ENCODE measurements at regions not wholly inside any gene's neighbourhood (a gene's known extent, or its start where the extent isn't known, plus 50 kb on each side); places are given as distances from the start of the nearest gene placed in this dataset.

DNA sequence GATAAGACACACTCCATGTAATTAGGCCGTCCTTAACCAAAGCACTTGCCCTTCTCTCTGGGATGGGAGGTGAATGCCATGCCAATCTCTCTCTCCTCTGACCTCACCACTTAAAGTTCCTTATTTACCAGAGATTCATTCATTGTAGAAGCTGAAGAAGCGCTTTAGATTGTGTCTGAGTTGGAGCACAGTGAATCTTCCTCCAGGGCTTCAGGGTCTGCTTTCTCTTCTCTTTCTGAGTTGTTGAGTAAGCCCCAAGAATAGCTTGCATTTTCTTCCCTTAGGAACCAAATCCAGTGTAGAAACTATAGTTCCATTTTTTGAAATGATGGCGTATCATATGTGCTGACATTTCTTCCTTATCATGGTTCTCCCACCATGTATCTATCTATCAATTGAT, 104.5 kb upstream of the MAML3 start:
- POLR2A ChIA-PET (ENCODE audit: partially characterized antibody): no interaction called here
- H3K4me3 Mint-ChIP-seq: no peak overlapping the region
- no peak for DNase-seq
- CTCF ChIA-PET (ENCODE audit: partially characterized antibody): interaction anchor here (1.0 to 1.5 kb wide), 2 partner anchors 9 to 23 kb away, joined by 3 read pairs; no protein-coding TSS in a partner anchor
- no peaks in the 10 kb centered on the region for H3K9me3 ChIP-seq (ENCODE audit: control insufficient read depth in 1 of 2, low read length in 2 of 2)
- intact Hi-C loops (cut with micrococcal nuclease): no loop called here
- no peak overlapping the region for H3K4me3 ChIP-seq (ENCODE audit: low read length in 2 of 2)
- H3K9me3 Mint-ChIP-seq: no peaks in the 10 kb centered on the region
- H3K4me1 Mint-ChIP-seq: peaks cover 0 to 4% (median under 1%) of the 10 kb centered on the region in 4 donors
- H3K27me3 ChIP-seq (ENCODE audit: insufficient read depth, low read length): peaks cover 5% of the 10 kb centered on the region
- no peak overlapping the region for H3K27ac Mint-ChIP-seq
- H3K4me1 ChIP-seq (ENCODE audit: insufficient read depth, low read length): no peaks in the 10 kb centered on the region
- peaks cover 7 to 18% of the 10 kb centered on the region in 2 donors for H3K27me3 Mint-ChIP-seq
- H3K27ac ChIP-seq (ENCODE audit: low read depth, low read length): no peak overlapping the region
- no peaks in the 10 kb centered on the region for H3K36me3 ChIP-seq (ENCODE audit: insufficient read depth, low read length)
- H3K36me3 Mint-ChIP-seq: no peaks in the 10 kb centered on the region

DNA sequence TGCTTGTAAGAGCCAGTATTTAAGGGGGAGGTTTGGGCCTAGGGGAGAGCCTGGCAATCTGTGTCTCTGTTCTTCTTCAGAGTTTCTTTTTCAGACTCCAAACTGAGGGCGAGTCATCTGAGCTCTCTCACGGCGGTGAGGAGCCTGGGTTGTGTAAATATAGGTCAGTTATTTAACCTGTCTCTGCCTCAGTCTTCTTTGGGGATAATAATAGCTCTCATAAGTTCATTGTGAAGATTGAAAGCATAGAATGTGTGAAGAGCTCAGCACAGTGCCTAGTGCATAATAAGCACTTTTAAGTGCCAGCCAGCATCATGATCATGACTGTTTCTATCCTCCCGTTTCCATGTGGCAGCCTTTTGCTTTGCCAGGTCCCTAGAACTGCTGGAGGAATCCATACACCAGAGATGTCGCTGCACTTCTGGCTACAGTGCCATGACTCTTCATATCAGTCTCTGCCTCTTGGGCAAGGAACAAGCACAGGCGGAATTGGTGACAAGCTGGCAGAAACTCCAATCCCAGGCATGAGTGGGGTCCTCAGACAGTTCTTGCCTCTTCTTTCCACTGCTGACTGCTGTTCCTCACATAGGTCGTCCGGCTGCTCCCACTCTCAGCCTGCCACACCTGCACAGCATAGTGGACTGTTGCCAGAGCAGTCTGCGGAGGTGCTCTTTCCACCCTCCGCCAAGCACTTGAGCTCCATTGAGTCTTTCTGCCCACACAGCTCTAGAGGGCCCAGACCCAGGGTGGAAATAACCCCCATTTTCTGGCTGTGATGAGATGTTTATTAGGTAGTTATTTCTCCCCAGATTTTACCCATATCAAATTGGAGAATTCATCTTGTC, 103.7 kb upstream of the MAML3 start:
- H3K27me3 Mint-ChIP-seq: peaks cover 7 to 19% of the 10 kb centered on the region in 2 donors
- intact Hi-C loops (cut with micrococcal nuclease): no loop called here
- Histone ChIP-seq H3K4me1 (ENCODE audit: insufficient read depth, low read length) (no peaks in the 10 kb centered on the region), H3K27ac (ENCODE audit: low read depth, low read length) (no peak overlapping the region), H3K9me3 (ENCODE audit: control insufficient read depth in 1 of 2, low read length in 2 of 2) (no peaks in the 10 kb centered on the region), H3K36me3 (ENCODE audit: insufficient read depth, low read length) (no peaks in the 10 kb centered on the region), H3K27me3 (ENCODE audit: insufficient read depth, low read length) (peaks cover 5% of the 10 kb centered on the region), H3K4me3 (ENCODE audit: low read length in 2 of 2) (no peak overlapping the region)
- H3K27ac Mint-ChIP-seq: no peak overlapping the region
- H3K9me3 Mint-ChIP-seq: no peaks in the 10 kb centered on the region
- POLR2A ChIA-PET (ENCODE audit: partially characterized antibody): no interaction called here
- DNase-seq: no peak
- CTCF ChIA-PET (ENCODE audit: partially characterized antibody): interaction anchor here (1.0 to 8.1 kb wide), 5 partner anchors 10 to 245 kb away, joined by 3 to 135 read pairs (median 3); partner anchors contain the start of gene MAML3
- H3K4me1 Mint-ChIP-seq: peaks cover 0 to 6% (median under 1%) of the 10 kb centered on the region in 4 donors
- H3K36me3 Mint-ChIP-seq: no peaks in the 10 kb centered on the region
- H3K4me3 Mint-ChIP-seq: no peak overlapping the region

DNA sequence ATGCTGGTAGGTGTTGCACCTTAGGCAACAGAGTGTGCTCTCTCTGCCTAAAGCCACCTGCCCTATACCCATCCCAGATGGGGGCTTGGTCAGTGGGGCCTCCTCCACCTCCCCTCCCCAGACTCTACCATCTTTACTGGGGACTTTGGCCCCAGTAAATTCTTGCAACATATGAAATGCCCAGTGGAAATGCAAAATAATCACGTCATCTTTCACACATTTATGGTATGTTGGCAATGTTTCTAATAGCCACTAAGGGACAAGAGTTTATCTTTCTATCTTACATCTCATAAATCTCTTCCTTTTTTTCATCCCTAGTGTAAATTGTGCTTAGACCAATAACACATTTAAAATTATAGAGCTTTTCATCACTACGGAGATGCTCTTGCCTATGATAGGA, 103.0 kb upstream of the MAML3 start:
- Mint-ChIP-seq H3K27me3 (peaks cover 6 to 17% of the 10 kb centered on the region in 2 donors), H3K27ac (no peak overlapping the region), H3K9me3 (no peaks in the 10 kb centered on the region), H3K4me1 (peaks cover 0 to 6% (median 2%) of the 10 kb centered on the region in 4 donors), H3K4me3 (no peak overlapping the region), H3K36me3 (no peaks in the 10 kb centered on the region)
- CTCF ChIA-PET (ENCODE audit: partially characterized antibody): interaction anchor here (1.4 to 8.1 kb wide), 4 partner anchors 11 to 244 kb away, joined by 3 to 135 read pairs (median 4); partner anchors contain the start of gene MAML3
- Histone ChIP-seq H3K4me3 (ENCODE audit: low read length in 2 of 2) (no peak overlapping the region), H3K4me1 (ENCODE audit: insufficient read depth, low read length) (no peaks in the 10 kb centered on the region), H3K27me3 (ENCODE audit: insufficient read depth, low read length) (peaks cover 5% of the 10 kb centered on the region), H3K27ac (ENCODE audit: low read depth, low read length) (no peak overlapping the region), H3K36me3 (ENCODE audit: insufficient read depth, low read length) (no peaks in the 10 kb centered on the region), H3K9me3 (ENCODE audit: control insufficient read depth in 1 of 2, low read length in 2 of 2) (no peaks in the 10 kb centered on the region)
- POLR2A ChIA-PET (ENCODE audit: partially characterized antibody): no interaction called here
- intact Hi-C loops (cut with micrococcal nuclease): no loop called here
- DNase-seq: no peak

DNA sequence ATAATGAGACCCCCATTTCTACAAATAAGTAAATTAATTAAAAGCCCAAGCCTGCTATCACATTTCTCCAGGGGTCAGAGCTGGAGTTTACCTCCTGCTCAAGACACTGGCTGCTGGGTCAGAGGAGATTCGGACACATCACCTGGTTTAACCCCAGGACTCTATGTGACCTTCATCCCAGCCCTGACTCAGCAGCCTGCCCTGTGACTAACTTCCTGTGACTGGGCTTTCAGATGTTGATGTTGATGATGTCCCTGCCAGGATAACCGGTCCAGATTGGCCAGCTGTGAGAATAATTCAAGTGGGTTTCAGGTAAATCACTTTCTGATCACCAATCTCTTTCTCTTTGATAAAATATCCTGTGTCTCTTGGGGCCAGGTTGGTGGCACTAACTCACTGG, 102.4 kb upstream of the MAML3 start:
- Mint-ChIP-seq H3K4me1 (peaks cover 0 to 6% (median 2%) of the 10 kb centered on the region in 4 donors), H3K9me3 (no peaks in the 10 kb centered on the region), H3K4me3 (no peak overlapping the region), H3K27me3 (peaks cover 3 to 14% of the 10 kb centered on the region in 2 donors), H3K27ac (no peak overlapping the region), H3K36me3 (no peaks in the 10 kb centered on the region)
- ChIA-PET CTCF (ENCODE audit: partially characterized antibody) (interaction anchor here (1.7 to 8.1 kb wide), 3 partner anchors 104 to 243 kb away, joined by 5 to 135 read pairs (median 34); no protein-coding TSS in a partner anchor), POLR2A (ENCODE audit: partially characterized antibody) (no interaction called here)
- no peaks in the 10 kb centered on the region for H3K9me3 ChIP-seq (ENCODE audit: control insufficient read depth in 1 of 2, low read length in 2 of 2)
- H3K27me3 ChIP-seq (ENCODE audit: insufficient read depth, low read length): peaks cover 5% of the 10 kb centered on the region
- DNase-seq: no peak
- H3K27ac ChIP-seq (ENCODE audit: low read depth, low read length): no peak overlapping the region
- H3K4me3 ChIP-seq (ENCODE audit: low read length in 2 of 2): no peak overlapping the region
- no peaks in the 10 kb centered on the region for H3K36me3 ChIP-seq (ENCODE audit: insufficient read depth, low read length)
- no peaks in the 10 kb centered on the region for H3K4me1 ChIP-seq (ENCODE audit: insufficient read depth, low read length)
- intact Hi-C loops (cut with micrococcal nuclease): no loop called here

DNA sequence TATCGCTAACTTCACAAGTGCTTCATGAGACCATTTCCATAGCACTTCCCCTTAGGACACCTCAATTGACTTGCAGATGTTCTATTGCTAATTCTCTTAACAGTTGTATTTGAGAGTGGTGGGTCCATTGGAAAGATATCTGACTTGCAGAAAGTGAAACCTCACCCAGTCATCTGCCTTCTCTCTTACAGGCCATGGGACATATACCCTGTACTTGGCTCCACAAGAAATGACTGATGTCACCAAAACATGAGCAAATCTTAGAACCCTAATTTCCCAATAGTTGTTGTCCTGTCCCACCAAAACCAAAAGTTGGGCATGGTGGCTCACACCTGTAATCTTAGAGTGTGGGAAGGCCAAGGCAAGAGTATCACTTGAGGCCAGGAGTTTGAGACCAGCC, 101.9 kb upstream of the MAML3 start:
- peaks cover 3 to 13% of the 10 kb centered on the region in 2 donors for H3K27me3 Mint-ChIP-seq
- ChIA-PET POLR2A (ENCODE audit: partially characterized antibody) (no interaction called here), CTCF (ENCODE audit: partially characterized antibody) (interaction anchor here (1.7 to 8.1 kb wide), 3 partner anchors 104 to 243 kb away, joined by 5 to 135 read pairs (median 34); no protein-coding TSS in a partner anchor)
- intact Hi-C loops (cut with micrococcal nuclease): no loop called here
- H3K36me3 Mint-ChIP-seq: no peaks in the 10 kb centered on the region
- H3K27ac Mint-ChIP-seq: no peak overlapping the region
- no peak overlapping the region for H3K4me3 Mint-ChIP-seq
- no peak overlapping the region for H3K27ac ChIP-seq (ENCODE audit: low read depth, low read length)
- no peaks in the 10 kb centered on the region for H3K4me1 ChIP-seq (ENCODE audit: insufficient read depth, low read length)
- no peaks in the 10 kb centered on the region for H3K36me3 ChIP-seq (ENCODE audit: insufficient read depth, low read length)
- peaks cover 0 to 6% (median 2%) of the 10 kb centered on the region in 4 donors for H3K4me1 Mint-ChIP-seq
- peaks cover 5% of the 10 kb centered on the region for H3K27me3 ChIP-seq (ENCODE audit: insufficient read depth, low read length)
- H3K9me3 Mint-ChIP-seq: no peaks in the 10 kb centered on the region
- DNase-seq: no peak
- H3K9me3 ChIP-seq (ENCODE audit: control insufficient read depth in 1 of 2, low read length in 2 of 2): no peaks in the 10 kb centered on the region
- H3K4me3 ChIP-seq (ENCODE audit: low read length in 2 of 2): no peak overlapping the region

DNA sequence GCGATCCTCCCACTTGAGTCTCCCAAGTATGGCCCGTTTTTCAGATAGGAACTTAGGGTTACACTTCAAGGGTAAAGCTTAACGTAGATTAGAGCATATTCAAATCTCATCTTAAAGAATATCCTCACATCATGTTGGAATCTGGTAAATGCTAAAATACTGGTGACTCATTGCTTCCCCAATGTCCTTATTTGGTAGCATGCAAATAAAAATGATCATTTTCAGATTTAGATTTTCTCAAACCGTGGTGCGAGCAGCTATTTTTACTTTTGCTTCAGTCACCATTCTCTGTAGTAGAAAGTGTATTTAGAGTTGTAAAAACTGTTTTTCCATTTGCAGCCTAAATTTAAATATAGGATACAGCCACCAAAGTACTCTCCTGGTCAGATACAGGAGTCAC, 101.5 kb upstream of the MAML3 start:
- no peaks in the 10 kb centered on the region for H3K4me1 ChIP-seq (ENCODE audit: insufficient read depth, low read length)
- Mint-ChIP-seq H3K4me3 (no peak overlapping the region), H3K4me1 (peaks cover 0 to 6% (median 2%) of the 10 kb centered on the region in 4 donors), H3K36me3 (no peaks in the 10 kb centered on the region), H3K9me3 (no peaks in the 10 kb centered on the region), H3K27ac (no peak overlapping the region), H3K27me3 (peaks cover 3 to 13% of the 10 kb centered on the region in 2 donors)
- ChIA-PET CTCF (ENCODE audit: partially characterized antibody) (interaction anchor here (0.9 to 8.1 kb wide), 5 partner anchors 10 to 243 kb away, joined by 3 to 135 read pairs (median 9); no protein-coding TSS in a partner anchor), POLR2A (ENCODE audit: partially characterized antibody) (no interaction called here)
- no peaks in the 10 kb centered on the region for H3K9me3 ChIP-seq (ENCODE audit: control insufficient read depth in 1 of 2, low read length in 2 of 2)
- H3K36me3 ChIP-seq (ENCODE audit: insufficient read depth, low read length): no peaks in the 10 kb centered on the region
- no peak for DNase-seq
- intact Hi-C loops (cut with micrococcal nuclease): no loop called here
- no peak overlapping the region for H3K4me3 ChIP-seq (ENCODE audit: low read length in 2 of 2)
- peaks cover 5% of the 10 kb centered on the region for H3K27me3 ChIP-seq (ENCODE audit: insufficient read depth, low read length)
- no peak overlapping the region for H3K27ac ChIP-seq (ENCODE audit: low read depth, low read length)

DNA sequence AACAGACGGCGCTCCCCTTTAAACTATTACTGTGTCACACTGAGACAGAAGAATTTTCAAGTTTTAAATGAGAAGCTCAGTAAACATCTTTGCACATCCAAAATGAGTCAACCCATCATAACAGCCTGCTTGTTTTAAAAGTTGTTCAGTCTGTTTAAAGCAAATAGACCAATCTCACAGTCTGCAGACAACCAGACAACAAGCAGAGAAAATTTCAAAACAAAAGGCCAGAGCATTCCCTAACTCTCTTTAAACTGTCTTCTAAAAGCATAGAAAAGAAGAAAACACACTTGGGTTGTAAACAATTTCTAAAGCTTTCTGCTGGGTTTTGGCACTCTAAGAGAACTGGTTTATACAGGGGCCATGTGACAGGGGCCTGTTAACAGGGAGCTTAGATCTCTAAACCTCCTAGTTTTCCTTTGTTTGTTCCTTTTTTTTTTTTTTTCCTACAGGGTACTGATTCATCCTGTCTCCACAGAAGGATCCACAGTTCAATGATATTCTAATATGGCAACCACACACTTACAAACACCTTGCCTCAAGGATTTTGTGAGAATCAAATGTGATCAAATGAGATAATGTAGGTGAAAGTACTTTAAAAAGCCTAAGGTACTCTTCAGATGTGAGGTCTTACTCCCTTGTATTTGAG, 100.8 kb upstream of the MAML3 start:
- Mint-ChIP-seq H3K27me3 (peaks cover 3 to 13% of the 10 kb centered on the region in 2 donors), H3K4me3 (peak overlapping the region in 2 of 8 donors; percentile 14 to 37), H3K36me3 (no peaks in the 10 kb centered on the region), H3K27ac (no peak overlapping the region), H3K4me1 (peaks cover 0 to 6% (median 2%) of the 10 kb centered on the region in 4 donors), H3K9me3 (no peaks in the 10 kb centered on the region)
- H3K4me1 ChIP-seq (ENCODE audit: insufficient read depth, low read length): no peaks in the 10 kb centered on the region
- POLR2A ChIA-PET (ENCODE audit: partially characterized antibody): no interaction called here
- intact Hi-C loops (cut with micrococcal nuclease): no loop called here
- no peaks in the 10 kb centered on the region for H3K9me3 ChIP-seq (ENCODE audit: control insufficient read depth in 1 of 2, low read length in 2 of 2)
- no peak for DNase-seq
- H3K27me3 ChIP-seq (ENCODE audit: insufficient read depth, low read length): peaks cover 5% of the 10 kb centered on the region
- CTCF ChIA-PET (ENCODE audit: partially characterized antibody): interaction anchor here (0.6 to 8.1 kb wide), 18 partner anchors 8 to 598 kb away, joined by 3 to 135 read pairs (median 4); no protein-coding TSS in a partner anchor
- H3K36me3 ChIP-seq (ENCODE audit: insufficient read depth, low read length): no peaks in the 10 kb centered on the region
- no peak overlapping the region for H3K4me3 ChIP-seq (ENCODE audit: low read length in 2 of 2)
- no peak overlapping the region for H3K27ac ChIP-seq (ENCODE audit: low read depth, low read length)

All from CD4-positive, alpha-beta memory T cell (primary cell).